Testis (tissue), 2 donors: ENCODE measurements at regions not wholly inside any gene's neighbourhood (a gene's known extent, or its start where the extent isn't known, plus 50 kb on each side); places are given as distances from the start of the nearest gene placed in this dataset.

Experiments used
- POLR2A ChIP-seq: fragments of 450-650 bp; IDR thresholded peaks from one replicate; pipeline ENCODE4 v1.6.1; 2017; ENCODE audit warnings: antibody characterized with exemption, mild to moderate bottlenecking, moderate library complexity
- TF ChIP-seq, protein P1 (sequence below), 3 experiments: fragments of 450-650 bp in 2 of 3; fragments of 200-600 bp in 1 of 3; sonication (generic) in 1 of 3; IDR thresholded peaks; one replicate each; pipeline ENCODE4 v1.5.1; 2016 to 2019; ENCODE audit warnings: antibody characterized with exemption in 3 of 3, mild to moderate bottlenecking in 2 of 3, moderate library complexity in 1 of 3

- TF ChIP-seq, protein P1, sequence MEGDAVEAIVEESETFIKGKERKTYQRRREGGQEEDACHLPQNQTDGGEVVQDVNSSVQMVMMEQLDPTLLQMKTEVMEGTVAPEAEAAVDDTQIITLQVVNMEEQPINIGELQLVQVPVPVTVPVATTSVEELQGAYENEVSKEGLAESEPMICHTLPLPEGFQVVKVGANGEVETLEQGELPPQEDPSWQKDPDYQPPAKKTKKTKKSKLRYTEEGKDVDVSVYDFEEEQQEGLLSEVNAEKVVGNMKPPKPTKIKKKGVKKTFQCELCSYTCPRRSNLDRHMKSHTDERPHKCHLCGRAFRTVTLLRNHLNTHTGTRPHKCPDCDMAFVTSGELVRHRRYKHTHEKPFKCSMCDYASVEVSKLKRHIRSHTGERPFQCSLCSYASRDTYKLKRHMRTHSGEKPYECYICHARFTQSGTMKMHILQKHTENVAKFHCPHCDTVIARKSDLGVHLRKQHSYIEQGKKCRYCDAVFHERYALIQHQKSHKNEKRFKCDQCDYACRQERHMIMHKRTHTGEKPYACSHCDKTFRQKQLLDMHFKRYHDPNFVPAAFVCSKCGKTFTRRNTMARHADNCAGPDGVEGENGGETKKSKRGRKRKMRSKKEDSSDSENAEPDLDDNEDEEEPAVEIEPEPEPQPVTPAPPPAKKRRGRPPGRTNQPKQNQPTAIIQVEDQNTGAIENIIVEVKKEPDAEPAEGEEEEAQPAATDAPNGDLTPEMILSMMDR (IDR thresholded peaks at IDR 0.05) = no peak
- TF ChIP-seq POLR2A = no peak
These were observed 158.1 kb upstream of the ADRA1B start for GRCh38 chr5:159758189-159758588.
